ENCODE measurements at regions not wholly inside any gene's neighbourhood (a gene's known extent, or its start where the extent isn't known, plus 50 kb on each side); places are given as distances from the start of the nearest gene placed in this dataset.
"Not testable (repeated sequence)": the region's sequence is repeated elsewhere in the genome, so short reads cannot be mapped to it uniquely, and the experiment has no call there.

DNA sequence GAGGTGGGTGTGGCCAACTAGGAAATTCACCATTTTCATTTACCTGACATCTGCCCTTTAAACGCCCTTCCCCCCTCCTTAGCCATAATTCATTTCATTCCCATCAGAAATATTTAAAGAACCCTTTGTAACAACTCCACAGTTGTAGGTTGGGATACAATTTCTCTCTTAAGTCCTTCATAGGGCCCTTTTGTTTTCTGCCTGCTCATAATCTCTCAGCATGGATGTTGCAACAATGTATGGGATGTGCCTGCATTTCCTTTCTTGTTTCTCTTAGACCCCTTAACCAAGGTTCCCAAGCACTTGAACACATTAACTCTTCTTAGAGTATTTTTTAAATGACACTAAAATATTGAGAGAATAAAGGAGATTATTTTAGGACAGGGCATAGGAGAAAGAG, 51.7 kb upstream of the MYO10 start:
- DNase-seq (ENCODE audit: low read depth in 4 of 4, low spot score in 2 of 4), result no peak

GRCh38 chr5:16990817-16991520, 54.9 kb upstream of the MYO10 start:
- not testable (repeated sequence) for DNase-seq (ENCODE audit: low read depth in 4 of 4, low spot score in 2 of 4)

DNA sequence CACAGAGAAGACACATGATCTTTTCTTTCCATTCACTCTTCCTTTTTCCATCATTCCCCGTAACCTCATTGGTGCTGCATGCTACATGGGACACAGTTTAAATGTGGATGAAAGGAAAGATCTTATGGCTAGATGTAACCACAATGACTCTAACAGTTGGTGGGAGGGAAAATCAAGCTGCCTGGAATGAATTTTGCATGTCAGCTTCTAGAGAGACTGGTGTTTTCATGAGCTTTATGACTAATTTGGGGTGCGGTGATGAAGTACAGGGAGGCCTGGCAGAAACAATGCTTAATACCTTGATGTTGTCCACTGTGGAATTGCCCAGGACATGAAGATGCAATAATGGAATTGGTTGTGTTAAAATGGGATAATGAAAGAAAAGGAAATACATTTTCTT, 55.9 kb upstream of the MYO10 start:
- DNase-seq (ENCODE audit: low read depth in 4 of 4, low spot score in 2 of 4), result no peak

DNA sequence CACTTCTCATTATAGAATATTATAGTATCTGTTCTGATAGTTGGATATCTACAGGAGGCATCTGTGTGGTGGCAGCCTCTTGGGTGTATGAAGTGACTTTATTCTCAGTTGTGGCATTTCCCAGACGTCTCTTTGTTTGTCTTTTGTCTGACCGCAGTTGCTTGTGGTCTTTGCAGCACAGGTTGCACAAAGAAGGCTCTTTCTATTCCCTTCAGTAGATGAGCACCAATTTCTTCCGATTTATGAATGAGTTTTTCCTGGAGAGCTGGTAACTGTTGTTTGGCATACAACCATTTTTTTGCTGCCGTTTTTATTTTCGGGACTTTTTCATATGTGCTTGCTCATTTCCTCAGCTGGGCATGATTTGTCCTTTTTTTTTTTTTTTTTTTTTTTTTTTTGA, 56.4 kb upstream of the MYO10 start:
- DNase-seq (ENCODE audit: low read depth in 4 of 4, low spot score in 2 of 4), result no peak

DNA sequence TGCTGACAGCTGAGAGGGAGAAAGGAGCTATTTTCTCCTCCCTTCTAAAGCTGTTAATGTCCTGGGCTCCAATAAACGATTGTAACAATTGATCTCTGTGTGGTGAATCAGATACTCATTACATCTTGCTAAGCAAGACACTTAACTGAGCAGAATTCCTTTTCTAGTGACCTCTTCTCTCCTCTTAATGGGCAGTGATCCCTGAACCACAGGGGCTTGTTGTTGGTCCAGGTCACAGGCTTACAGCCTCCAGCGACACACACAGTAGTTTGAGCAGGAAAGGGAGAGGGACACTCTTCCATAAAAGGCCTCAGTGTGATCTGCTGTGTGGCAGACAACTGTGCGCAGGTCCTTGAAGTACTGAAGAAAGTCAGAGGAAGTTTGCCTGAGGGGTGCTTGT, 58.5 kb upstream of the MYO10 start:
- DNase-seq (ENCODE audit: low read depth in 4 of 4, low spot score in 2 of 4), result no peak

GRCh38 chr5:16995372-16995771, 59.3 kb upstream of the MYO10 start:
- no peak for DNase-seq (ENCODE audit: low read depth in 4 of 4, low spot score in 2 of 4)

DNA sequence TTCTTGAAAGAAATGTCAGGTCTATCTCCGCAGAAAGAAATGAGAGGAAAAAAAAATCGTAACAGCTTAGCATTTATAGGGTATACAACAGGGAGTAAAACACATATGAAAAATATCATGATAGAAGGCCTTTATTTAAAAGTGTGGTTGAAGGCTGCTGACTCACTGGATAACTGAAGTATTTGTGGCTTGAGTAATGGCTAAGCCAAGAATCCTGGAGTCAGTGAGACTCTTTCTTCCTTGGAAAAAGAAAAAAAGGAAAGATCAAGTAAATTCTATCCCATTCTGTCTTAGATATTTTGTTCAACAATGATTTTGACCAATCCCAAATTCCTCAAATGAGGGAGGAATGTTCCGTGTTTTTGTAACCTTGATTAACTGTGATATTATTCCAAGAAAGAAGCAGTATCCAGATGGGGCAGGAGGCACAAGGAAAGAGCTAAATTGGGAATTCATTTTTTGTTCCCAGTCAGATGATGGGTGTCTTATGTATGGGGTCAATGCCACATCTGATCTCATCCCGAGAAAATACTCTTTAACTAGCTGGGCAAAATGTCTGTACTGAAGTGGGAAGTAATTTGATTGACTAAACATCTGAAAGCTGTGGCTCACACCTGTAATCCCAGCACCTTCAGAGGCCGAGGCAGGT, 64.3 kb upstream of the MYO10 start:
- DNase-seq (ENCODE audit: low read depth in 4 of 4, low spot score in 2 of 4), result no peak

DNA sequence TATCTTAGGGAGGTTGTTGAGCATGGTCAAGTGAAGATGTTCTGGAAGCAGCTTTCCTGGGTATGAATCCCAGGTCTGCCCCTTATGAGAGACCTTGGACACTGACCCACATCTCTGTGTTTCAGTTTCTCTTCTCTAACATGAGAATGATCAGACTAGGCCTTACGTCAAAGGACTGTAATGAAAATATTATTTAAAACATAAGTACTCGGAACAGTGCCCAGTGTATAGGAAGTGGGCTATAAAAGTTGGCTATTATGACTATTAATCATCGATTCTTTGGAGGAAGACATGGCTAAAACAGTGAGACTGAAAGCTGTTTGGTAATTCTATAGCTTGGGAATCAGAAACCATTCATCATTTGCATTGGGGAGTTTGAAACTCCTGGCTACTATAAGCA, 65.3 kb upstream of the MYO10 start:
- DNase-seq (ENCODE audit: low read depth in 4 of 4, low spot score in 2 of 4), result no peak

- no peak for DNase-seq (ENCODE audit: low read depth in 4 of 4, low spot score in 2 of 4)
Measured at GRCh38 chr5:17004441-17005106, 68.5 kb upstream of the MYO10 start.

GRCh38 chr5:17005107-17005828, 69.2 kb upstream of the MYO10 start:
- DNase-seq (ENCODE audit: low read depth in 4 of 4, low spot score in 2 of 4), result no peak

- no peak for DNase-seq (ENCODE audit: low read depth in 4 of 4, low spot score in 2 of 4)
Measured at GRCh38 chr5:17012289-17012688, 76.2 kb upstream of the MYO10 start.

- no peak for DNase-seq (ENCODE audit: low read depth in 4 of 4, low spot score in 2 of 4)
Measured at GRCh38 chr5:17014686-17015085, 78.6 kb upstream of the MYO10 start.

GRCh38 chr5:17018871-17019270, 82.8 kb upstream of the MYO10 start:
- no peak for DNase-seq (ENCODE audit: low read depth in 4 of 4, low spot score in 2 of 4)

- no peak for DNase-seq (ENCODE audit: low read depth in 4 of 4, low spot score in 2 of 4)
Measured at GRCh38 chr5:17019324-17019723, 83.2 kb upstream of the MYO10 start.

DNA sequence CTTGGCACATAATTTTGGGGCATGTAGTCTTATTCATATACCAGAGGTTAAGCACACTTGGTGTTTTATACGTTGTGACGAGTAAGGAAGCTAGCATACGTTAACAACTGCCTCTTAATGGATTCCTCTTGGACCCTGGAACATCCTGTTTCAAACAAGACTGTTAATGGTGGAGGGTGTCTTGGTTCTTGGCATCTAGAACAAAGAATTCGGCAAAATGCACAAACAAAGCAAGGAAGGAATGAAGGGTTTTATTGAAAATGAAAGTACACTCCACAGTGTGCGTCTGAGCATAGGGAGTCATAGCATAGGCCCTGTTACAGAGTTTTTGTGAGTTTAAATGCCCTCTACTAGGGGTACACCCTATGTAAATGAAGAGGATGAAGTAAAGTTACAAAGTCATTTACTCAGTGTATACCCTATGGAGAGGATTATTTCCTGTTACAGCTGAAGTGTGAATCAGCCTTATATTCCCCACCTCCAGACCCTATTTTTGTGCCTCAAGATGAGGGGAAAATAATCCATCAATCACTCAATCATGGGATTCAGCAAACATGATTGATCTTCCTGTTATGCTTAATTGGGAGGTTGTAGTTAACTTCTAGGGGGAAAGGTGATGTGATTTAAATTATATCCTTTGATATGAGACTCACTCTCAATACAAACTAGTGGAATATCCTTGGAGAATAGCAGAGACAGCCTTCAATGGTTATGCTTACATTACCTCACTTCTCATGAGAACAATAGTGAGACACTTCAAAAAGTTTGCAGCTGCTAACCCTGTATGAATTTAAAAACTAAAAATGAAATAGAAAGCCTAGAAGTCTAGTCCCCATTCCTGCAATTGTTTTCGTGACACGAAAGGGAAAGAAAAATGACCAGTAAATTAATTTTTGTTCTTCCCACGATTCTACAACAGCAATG, 84.9 kb upstream of the MYO10 start:
- no peak for DNase-seq (ENCODE audit: low read depth in 4 of 4, low spot score in 2 of 4)

DNA sequence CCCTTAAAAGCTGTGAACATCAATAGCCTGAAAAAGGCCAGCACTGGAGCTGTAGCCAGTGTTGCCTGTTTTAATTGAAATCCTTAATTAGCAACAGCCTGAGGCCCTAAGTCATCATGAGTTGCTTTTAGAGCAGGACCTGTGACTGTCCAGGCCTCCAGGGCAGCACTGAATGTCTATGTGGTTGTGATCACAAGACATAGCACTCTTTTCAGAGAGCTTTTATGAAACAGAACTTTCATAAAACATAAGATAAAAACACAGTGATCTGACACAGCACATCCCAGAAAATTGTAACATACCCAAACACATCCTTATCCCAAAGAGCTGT, 85.5 kb upstream of the MYO10 start:
- no peak for DNase-seq (ENCODE audit: low read depth in 4 of 4, low spot score in 2 of 4)

GRCh38 chr5:17022296-17022695, 86.2 kb upstream of the MYO10 start:
- DNase-seq (ENCODE audit: low read depth in 4 of 4, low spot score in 2 of 4), result no peak

DNA sequence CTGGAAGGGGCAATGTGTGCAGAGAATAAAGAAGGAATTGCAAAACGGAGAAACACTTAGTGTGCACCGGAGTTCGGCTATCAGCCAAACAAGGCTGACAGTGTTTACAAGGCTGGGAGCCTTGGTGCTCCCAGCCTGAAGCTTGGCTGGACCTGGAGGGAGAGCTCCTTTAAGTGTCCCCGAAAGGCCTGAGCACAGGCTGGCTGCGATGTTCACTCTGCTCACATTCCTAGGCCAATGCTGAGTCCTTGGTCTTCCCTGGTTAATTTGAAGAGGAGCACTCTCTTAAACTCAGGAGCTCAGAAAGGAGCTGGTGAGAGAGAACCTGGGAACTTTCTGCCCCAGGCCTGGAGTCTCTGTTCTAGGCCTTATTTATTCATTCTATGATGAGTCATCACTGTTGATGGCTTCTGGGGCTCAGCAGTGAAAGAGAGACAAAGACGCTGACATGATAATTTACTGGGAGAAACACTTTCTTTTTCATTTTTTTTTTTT, 88.6 kb upstream of the MYO10 start:
- no peak for DNase-seq (ENCODE audit: low read depth in 4 of 4, low spot score in 2 of 4)

DNA sequence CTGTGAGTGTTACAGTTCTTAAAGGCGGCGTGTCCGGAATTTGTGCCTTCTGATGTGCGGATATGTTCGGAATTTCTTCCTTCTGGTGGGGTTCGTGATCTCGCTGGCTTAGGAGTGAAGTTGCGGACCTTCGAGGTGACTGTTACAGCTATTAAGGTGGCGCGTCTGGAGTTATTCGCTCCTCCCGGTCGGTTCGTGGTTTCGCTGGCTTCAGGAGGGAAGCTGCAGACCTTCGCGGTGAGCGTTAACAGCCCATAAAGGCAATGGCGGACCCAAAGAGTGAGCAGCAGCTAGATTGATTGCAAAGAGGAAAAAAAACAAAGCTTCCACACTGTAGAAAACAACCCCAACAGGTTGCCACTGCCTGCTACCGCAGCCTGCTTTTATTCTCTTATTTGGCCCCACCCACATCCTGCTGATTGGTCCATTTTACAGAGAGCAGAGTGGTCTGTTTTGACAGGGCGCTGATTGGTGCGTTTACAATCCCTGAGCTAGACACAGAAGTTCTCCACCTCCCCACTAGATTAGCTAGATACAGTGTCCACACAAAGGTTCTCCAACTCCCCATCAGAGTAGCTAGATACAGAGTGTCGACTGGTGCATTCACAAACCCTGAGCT, 95.7 kb upstream of the MYO10 start:
- DNase-seq (ENCODE audit: low read depth in 4 of 4, low spot score in 2 of 4), result not testable (repeated sequence)

Measured in left renal cortex interstitium (tissue), 4 donors.